ENCODE measurements at regions not wholly inside any gene's neighbourhood (a gene's known extent, or its start where the extent isn't known, plus 50 kb on each side); places are given as distances from the start of the nearest gene placed in this dataset.

DNA sequence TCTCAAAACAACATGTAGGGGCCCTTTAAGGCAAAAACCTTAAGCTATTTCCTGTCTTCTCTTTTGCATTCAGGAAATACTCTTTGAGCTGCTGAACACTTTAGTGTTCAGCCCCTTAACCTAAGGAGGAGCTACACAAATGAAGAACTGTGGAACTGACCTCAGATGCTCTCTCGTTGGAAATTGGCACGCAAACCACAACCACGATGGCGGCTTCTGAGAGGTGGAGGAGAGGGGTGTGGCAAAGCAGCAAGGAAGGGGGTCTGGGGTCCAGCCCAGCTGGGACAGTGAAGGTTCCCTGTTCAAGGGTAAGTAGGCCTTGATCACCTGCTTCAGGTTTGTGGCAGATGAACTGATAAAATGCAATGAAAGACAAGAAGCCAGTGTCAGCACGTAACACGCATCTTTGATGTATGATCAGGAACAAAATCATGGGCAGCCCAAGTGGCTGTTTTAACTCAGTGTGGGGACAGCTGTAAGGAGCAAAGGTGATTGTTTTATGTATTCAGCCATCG lies 291.6 kb upstream of the TNRC6C start:
- DNase-seq, result no peak

- no peak for DNase-seq
Measured at GRCh38 chr17:77667478-77667877, 291.0 kb upstream of the TNRC6C start.

DNA sequence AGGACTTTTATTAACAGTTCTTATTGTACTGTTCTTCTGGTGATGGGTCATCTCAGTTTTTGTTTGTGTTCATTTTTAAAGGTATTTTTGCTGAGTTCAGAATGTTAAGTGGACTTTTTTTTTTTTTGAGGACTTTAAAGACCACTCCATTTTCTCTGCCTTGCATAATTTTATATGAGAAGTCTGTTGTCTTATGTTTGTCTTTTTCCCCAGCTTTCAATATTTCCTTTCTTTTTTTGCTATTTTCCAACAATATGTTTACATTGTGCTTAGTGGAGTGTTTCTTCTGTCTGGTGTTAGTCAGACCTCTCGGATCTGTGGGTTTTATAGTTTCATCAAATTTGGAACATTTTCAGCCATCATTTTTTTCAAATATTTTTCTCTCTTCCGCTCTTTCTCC lies 290.0 kb upstream of the TNRC6C start:
- no peak for DNase-seq

- DNase-seq, result no peak
Measured at GRCh38 chr17:77670173-77670572, 288.3 kb upstream of the TNRC6C start.

GRCh38 chr17:77674358-77674757 lies 284.1 kb upstream of the TNRC6C start:
- DNase-seq, result no peak

- DNase-seq, result no peak
Measured at GRCh38 chr17:77675411-77675810, 283.1 kb upstream of the TNRC6C start.

DNA sequence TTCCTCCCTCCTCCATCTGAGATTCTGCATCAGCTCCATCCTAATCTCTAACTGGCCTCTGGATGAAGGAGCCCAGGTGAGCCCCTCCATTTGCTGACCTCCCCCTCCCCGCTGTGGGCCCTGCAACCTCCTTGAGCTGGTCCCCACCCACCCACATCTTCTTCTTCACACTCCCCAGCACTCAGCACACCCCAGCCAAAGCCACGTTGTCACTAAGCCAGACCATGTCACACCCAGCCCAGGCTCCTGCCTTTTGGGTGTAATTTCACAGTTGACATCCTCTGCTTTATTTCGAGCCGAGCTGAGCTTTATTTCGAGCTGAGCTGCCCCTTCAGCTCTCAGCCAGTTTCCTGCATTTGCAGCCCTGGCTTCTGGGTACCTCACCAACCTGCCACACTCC lies 282.7 kb upstream of the TNRC6C start:
- DNase-seq, result no peak

DNA sequence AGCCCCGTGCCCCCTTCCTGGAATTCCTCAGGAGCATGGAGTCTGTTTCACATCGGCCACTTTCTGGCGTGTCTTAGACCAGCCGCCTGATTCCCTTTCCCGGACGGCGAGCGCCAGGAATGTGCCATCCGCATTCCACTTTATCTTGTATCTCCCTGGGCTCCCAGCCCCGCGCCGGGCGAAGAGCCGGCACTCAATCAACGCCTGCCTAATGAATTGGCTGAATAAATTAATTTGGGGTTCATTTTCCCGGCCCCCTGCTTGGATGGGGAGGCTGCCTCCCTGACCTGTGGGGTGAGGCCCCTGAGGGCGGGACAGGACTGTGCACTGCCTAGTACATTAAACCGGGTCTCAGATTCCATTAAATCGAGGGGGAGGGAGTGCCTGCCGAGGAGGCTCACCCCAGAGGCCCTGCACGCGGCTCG lies 282.3 kb upstream of the TNRC6C start:
- no peak for DNase-seq

- DNase-seq, result no peak
Measured at GRCh38 chr17:77677211-77677610, 281.3 kb upstream of the TNRC6C start.

DNA sequence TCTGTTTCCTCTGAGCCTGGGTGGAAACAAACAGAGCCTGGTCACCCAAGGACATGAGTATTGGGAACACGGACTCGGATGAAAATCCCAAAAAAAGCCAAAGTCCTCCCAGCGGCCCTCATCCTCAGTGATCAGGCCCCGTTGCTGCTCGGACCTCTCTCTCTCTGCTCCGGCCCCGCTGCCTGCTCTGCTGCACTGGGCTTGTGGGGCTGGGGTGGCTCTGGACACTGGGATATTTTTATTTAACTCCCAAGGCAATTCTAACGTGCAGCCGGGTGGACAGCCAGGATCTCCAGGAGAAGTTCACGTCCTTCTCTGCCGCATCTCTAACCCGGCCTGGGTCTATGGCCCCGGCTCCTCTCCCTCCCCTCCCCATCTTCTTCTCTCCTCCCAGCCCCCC lies 280.9 kb upstream of the TNRC6C start:
- DNase-seq, result no peak

DNA sequence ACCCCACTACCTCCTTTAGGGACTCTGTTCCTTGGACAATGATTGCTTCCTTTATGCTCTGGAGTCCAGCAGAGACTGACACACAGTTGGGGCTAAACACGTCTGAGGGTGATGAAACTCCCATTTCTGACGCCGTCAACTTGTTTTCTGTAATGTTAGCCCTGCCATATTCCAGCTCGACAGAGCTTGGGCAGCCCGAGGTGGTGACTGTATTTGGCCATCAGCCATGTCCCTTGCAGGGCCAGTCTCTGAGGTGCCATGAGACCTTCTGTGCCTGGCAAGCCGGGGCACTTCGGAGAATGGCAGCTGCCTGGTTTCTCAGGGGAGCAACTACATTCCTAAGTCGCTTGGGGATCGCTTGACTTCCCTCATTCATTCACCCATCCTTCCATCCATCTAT lies 278.9 kb upstream of the TNRC6C start:
- no peak for DNase-seq

DNA sequence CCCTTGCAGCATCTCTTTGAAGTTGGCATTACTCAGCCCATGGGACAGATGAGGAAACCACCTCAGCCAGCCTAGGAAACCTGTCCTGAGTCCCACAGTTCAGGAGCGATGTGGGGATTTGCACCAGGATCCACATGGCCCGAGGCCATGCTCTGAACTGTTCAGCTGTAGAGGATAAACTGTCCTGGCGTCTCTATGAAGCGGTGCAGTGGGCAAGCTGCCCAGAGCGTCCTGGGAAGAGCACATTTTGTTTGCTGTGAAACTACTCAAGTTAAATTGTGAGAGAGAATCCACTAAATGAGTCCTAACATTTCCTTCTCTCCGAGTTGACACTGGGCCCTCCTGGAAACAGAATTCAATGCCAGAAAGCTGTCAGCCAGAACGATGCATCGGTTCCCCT lies 276.6 kb upstream of the TNRC6C start:
- DNase-seq, result no peak

- no peak for DNase-seq
Measured at GRCh38 chr17:77684803-77685798, 273.4 kb upstream of the TNRC6C start.

DNA sequence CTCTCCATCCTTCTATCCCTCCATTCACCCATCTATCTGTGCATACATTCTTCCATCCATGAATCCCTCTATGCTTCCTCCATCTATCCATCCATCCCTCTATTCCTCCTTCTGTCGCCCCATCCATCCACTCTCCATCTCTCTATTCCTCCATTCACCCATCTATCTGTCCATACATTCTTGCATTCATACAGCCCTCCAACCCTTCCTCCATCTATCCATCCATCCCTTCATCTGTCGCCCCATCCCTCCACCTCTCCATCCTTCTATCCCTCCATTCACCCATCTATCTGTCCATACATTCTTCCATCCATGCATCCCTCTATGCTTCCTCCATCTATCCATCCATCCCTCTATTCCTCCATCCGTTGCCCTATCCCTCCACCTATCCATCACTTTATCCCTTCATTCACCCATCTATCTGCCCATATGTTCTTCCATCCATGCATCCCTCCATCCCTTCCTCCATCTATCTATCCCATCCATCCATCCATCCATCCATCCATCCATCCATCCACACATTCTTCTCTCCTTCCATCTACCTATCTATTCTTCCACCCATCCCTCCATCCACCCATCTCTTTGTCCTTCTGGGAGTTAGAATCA lies 272.5 kb upstream of the TNRC6C start:
- DNase-seq, result no peak

DNA sequence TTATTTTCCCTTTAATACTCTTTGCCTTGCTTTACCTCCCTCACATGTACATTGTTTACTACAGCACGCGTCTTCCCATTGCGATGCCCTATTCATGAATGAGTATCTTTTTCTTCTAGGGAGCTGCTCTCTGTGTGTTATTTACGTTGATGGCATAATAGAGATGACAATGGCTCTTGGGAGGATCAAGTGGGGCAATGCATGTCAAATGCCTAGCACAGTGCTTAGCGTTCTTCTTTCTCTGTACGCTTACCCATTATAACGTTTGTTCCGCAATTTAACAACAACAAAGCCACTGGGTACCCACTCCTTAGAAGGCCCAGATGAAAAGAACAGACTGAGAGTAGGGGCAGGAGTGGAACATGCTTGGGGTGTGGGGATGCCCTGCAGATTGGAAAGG lies 271.6 kb upstream of the TNRC6C start:
- DNase-seq, result no peak

DNA sequence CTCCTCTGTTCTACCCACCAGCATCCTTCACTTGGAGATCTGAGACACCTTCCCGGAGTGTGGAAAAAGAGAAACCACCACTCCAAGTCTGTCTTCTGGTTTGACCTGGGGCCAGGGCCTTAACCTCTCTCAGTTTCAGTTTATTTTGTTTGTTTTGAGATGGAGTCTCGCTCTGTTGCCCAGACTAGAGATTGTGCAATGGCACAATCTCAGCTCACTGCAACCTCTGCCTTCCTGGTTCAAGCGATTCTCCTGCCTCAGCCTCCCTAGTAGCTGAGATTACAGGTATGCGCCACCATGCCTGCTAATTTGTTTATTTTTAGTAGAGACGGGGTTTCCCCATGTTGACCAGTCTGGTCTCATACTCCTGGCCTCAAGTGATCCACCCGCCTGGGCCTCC lies 271.1 kb upstream of the TNRC6C start:
- DNase-seq, result no peak

DNA sequence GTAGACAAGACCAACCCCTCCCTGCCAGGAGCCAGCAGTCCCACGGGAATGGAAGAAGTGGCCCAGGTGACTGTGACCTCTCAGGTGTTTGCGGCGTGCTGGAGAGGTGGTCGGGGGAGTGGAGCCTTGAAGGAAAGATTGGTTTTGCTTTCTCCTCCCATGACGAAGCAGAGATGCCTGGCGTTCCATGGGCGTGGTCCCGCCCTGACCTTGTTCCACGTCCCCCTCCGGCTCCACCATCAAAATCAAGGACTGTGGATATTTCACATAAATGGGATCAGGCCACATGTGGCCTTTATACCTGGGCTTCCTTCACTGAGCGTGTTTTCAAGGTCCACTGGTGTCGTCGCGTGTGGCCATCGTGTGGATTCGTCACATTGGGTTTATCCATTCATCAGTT lies 270.6 kb upstream of the TNRC6C start:
- DNase-seq, result no peak

- DNase-seq, result no peak
Measured at GRCh38 chr17:77688369-77688768, 270.1 kb upstream of the TNRC6C start.

DNA sequence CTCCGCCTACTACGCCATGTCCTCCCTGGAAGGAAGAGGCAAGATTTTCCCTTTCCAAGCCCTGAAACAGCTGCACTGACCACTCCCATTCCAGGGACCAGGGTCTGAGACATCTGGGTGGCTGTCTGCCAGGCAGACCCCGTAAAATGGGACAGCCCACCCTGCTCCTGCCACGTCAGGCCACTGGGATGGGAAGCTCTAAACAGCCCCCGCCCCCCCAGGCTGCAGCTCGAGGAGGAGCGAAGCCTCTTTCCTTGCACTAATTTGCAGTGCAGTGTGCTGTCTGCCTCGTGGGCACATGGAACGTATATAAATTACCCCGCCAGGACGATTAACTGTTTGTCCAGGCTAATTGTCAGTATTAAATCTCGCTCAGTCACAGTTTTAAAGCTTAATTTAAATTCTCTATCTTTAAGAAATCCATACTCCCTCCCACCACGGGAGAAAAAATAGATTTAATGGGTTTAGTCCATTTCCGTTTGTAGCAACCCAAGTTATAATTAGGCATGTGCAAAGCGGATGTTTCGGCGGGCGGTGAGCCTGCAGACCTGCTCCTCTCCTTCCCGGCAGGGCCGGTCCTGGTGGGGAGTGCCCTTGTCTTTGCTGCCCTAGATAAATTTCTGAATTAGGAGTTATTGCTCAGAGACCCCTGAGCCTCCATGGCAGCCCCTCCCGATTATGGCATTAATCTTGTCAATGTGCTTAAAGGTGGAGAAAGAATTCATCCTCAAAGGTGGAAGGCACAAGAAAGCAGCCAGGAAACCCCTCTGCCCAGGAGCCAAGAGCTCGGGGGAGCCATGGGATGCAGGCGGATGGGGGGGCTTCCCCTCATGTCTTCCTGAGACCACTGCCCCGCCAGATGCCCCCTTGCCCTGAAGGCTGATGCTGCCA lies 268.0 kb upstream of the TNRC6C start:
- DNase-seq, result no peak

DNA sequence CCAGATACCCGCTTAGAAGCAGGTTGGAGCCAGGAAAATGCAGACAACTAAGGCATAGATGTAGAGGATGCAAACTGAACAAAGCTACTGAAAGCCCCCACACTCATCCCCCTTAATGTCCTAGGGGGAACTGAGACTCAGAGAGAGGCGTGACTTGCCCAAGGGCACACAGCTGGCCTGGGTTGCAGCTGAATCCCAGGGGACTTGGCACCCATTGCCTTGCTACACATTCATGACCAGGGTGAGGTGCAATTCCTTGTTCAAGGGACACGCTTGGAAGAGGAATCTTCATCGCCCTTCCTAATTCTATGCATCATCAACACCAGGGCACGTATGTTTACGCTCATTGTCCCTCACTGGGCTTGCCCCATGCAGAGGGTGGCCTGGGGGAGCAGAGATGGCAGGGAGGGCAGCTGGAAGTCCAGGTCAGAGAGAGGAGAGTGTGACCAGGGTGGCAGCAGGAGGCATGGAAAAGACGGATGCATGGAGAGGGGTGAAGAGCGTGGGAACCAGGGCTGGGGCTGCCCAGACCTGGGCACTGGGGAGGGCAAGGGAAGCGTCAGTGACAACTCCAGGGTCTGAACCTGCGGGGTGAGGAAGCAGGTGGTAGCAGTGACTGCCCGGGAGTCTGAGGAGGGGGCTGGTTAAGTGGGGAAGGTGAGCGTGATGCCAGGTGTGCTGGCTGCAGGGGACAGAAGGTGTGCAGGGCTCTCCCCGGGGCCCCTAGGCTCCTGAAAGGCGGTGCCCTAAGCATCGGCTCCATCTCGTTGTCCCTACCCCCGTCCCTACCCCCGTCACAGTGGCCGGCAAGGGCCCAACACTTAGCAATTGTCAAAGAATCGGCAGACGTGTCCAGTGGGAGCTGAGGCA lies 267.1 kb upstream of the TNRC6C start:
- no peak for DNase-seq

DNA sequence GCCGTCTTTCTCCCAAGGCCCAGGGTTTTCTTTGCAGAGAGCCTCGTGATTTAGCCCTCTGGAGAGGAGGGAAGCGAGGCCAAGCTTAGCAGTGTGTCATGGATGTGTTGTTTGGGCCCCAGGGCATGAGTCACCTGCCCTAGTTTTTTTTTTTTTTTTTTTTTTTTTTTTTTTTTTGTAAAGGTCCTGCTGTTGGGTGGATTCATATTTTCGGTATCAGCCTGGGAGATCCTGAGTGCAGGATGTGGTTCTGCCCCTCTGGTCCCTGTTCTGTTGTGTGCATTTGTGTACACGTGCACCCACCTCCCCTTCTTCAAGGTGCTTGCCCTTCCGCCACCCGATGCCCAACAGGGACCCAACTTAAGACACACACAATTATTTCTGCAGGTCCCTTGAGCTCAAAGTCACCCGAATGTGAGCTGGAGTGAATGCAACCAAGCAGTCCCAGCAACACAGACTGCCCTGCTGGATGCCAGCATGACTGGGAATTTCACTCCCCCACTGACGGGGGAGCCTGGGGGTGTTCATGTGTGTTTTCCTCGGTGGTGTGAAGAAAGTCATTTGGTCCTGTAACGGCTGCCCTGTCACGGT lies 265.8 kb upstream of the TNRC6C start:
- DNase-seq, result no peak

GRCh38 chr17:77693301-77693700 lies 265.2 kb upstream of the TNRC6C start:
- DNase-seq, result no peak

Data from bone marrow (tissue), 2 donors.